Ascending aorta (tissue), 2 donors: ENCODE measurements at regions not wholly inside any gene's neighbourhood (a gene's known extent, or its start where the extent isn't known, plus 50 kb on each side); places are given as distances from the start of the nearest gene placed in this dataset.
"Not testable (repeated sequence)": the region's sequence is repeated elsewhere in the genome, so short reads cannot be mapped to it uniquely, and the experiment has no call there.

ENCODE experiments used
- DNase-seq, 2 donors: peaks; one replicate each; pipeline ENCODE4 v3.0.0-alpha.2; 2019; ENCODE audit warnings: low spot score in 2 of 2
- H3K27ac ChIP-seq, 2 donors: fragments of 200-600 bp; sonication (generic); one replicate each; pipeline ENCODE4 v1.5.1; 2016 to 2017; ENCODE audit warnings: mild to moderate bottlenecking in 1 of 2
- H3K27me3 ChIP-seq: fragments of 200-600 bp; sonication (generic); one replicate; pipeline ENCODE4 v1.5.1; 2017
- H3K36me3 ChIP-seq, 2 donors: fragments of 200-600 bp; sonication (generic); one replicate each; pipeline ENCODE4 v1.5.1; 2016
- H3K4me1 ChIP-seq, 2 donors: fragments of 200-600 bp; sonication (generic); one replicate each; pipeline ENCODE4 v1.5.1; 2016 to 2017; ENCODE audit warnings: mild to moderate bottlenecking in 1 of 2
- H3K4me3 ChIP-seq, 2 donors: fragments of 200-600 bp; sonication (generic); one replicate each; pipeline ENCODE4 v1.5.1; 2016 to 2017; ENCODE audit warnings: mild to moderate bottlenecking in 1 of 2
- H3K9me3 ChIP-seq, 2 donors: fragments of 200-600 bp; sonication (generic); one replicate each; pipeline ENCODE4 v1.5.1; 2016
- intact Hi-C: fragments of 100-400 bp; cut with DNase I; formaldehyde crosslinking; loops from one replicate; pipeline ENCODE4 v1.15.1; 2023
- TF ChIP-seq, protein P1 (sequence below), 3 experiments: fragments of 200-600 bp in 2 of 3; fragments of 450-650 bp in 1 of 3; sonication (generic) in 2 of 3; IDR thresholded peaks; one replicate each; pipeline ENCODE4 v1.5.1; 2016 to 2019; ENCODE audit warnings: antibody characterized with exemption in 3 of 3, mild to moderate bottlenecking in 1 of 3, moderate library complexity in 1 of 3

DNA sequence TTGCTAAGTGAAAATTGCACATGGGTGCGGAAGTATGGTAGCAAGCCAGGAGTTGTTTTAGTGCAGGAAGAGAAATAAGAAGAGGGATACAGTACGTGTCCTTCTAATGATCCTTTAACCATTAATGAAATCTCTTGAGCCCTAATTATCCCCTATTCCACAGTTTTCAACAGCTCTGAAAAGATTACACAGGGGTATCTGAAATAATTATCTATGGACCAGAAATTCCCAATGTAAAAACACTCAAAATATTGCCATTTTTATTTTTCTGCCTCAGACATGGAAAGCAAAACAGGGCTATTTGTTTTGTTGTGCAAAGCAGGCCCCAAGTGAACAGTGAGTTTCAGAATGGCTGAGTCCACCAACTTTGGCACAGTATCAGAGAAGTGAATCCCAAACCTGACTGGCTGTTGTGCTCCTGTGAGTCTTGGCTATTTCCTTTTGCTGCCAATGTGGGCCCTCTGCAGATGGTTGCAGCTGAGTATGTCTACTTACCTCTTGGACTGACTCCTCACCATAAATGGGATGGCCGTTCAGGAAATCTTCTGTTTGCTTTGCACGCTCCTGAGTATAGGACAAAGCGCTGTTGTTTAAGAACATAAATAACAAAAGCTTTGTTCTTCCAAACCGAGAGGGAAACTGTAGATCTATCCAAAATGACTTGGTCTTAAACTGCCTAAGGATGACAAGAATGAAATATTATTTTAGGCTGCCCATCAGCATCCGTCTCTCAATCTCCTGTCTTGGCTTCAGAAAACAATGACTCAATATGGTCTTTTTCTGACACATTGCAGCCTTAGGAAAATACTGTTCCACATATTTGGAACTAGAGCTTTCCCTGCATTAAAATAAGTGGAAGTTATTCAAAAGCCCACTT is 204.1 kb downstream of the DEPDC1B start:
- Histone ChIP-seq H3K27ac (peak overlapping the region; percentile 74 to 78), H3K9me3 (no peaks in the 10 kb centered on the region), H3K27me3 (no peaks in the 10 kb centered on the region), H3K36me3 (no peaks in the 10 kb centered on the region), H3K4me1 (peaks cover 0 to 22% of the 10 kb centered on the region in 2 donors), H3K4me3 (peak overlapping the region in 1 of 2 donors; percentile 37)
- intact Hi-C loops: loop anchor here (2.0 kb wide), 1 partner anchor 27 kb away; no protein-coding TSS in a partner anchor
- TF ChIP-seq, protein P1, sequence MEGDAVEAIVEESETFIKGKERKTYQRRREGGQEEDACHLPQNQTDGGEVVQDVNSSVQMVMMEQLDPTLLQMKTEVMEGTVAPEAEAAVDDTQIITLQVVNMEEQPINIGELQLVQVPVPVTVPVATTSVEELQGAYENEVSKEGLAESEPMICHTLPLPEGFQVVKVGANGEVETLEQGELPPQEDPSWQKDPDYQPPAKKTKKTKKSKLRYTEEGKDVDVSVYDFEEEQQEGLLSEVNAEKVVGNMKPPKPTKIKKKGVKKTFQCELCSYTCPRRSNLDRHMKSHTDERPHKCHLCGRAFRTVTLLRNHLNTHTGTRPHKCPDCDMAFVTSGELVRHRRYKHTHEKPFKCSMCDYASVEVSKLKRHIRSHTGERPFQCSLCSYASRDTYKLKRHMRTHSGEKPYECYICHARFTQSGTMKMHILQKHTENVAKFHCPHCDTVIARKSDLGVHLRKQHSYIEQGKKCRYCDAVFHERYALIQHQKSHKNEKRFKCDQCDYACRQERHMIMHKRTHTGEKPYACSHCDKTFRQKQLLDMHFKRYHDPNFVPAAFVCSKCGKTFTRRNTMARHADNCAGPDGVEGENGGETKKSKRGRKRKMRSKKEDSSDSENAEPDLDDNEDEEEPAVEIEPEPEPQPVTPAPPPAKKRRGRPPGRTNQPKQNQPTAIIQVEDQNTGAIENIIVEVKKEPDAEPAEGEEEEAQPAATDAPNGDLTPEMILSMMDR (IDR thresholded peaks at IDR 0.05): no peak
- no peak for DNase-seq

DNA sequence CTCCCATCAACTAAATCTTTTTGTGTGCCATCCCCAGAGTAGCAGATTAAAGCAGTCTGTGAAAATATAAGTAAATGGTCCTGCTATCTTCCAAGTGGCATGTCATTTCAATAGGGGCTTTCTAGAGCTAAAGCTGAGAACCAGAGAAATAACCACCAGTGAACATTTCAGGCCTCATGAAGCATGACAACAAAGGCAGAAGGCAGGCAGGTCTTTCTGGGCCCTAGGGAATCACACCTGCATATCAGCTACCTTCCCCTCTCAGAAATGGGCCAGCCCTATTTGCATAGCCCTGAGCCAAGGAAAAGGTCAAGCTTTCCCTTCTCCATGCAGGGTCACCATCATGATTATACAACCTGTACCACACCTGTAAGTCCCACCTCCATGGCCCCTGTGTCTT is 205.3 kb downstream of the DEPDC1B start:
- H3K4me1 ChIP-seq: peaks cover 0 to 22% of the 10 kb centered on the region in 2 donors
- no peaks in the 10 kb centered on the region for H3K36me3 ChIP-seq
- H3K9me3 ChIP-seq: no peaks in the 10 kb centered on the region
- H3K27ac ChIP-seq: peak overlapping the region; percentile 74 to 78
- H3K27me3 ChIP-seq: no peaks in the 10 kb centered on the region
- peak overlapping the region in 1 of 2 donors; percentile 37 for H3K4me3 ChIP-seq
- TF ChIP-seq, protein P1 (IDR thresholded peaks at IDR 0.05): no peak
- DNase-seq: no peak
- intact Hi-C loops: no loop called here

DNA sequence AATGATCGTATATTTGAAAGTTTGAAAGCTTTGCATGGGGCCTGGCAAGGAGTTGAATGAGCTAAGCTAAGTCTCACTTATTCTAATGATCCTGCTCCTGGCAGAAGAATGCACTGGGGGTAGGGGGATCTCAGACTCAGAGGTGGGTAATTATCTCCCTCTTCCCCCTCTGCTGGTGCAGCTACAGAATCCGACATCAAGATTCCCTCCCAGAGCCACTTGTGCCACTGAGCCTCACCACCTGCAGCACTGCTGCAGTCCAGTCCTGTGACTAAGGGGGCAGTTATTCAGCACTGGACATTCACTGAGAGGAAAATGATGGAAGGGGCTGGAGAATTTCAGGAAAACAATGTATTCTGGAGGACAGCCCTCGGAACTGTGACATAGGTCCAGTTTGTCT is 205.8 kb downstream of the DEPDC1B start:
- Histone ChIP-seq H3K36me3 (no peaks in the 10 kb centered on the region), H3K4me3 (peak overlapping the region in 1 of 2 donors; percentile 37), H3K27me3 (no peaks in the 10 kb centered on the region), H3K27ac (peak overlapping the region; percentile 74 to 78), H3K9me3 (no peaks in the 10 kb centered on the region), H3K4me1 (peaks cover 0 to 22% of the 10 kb centered on the region in 2 donors)
- DNase-seq: no peak
- TF ChIP-seq, protein P1 (IDR thresholded peaks at IDR 0.05): no peak
- intact Hi-C loops: no loop called here

DNA sequence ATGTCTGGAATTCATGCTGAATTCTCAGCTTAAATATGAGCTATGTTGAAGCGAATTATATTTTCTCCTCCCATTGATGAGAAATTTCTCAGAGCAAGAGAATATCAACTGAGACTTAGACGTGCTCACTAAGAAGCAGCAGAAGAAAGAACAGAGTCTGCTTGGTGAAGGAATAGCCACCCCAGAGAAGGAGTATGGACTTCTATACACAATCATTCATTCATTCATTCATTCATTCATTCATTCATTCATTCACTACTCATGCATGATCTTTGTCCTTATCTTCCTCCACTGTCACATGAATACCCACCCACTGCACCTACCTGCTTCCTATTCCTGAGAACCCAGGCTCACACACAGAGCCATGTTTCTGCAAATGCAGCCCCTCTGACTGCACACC is 206.6 kb downstream of the DEPDC1B start:
- H3K4me3 ChIP-seq: no peak overlapping the region
- intact Hi-C loops: no loop called here
- H3K9me3 ChIP-seq: no peaks in the 10 kb centered on the region
- TF ChIP-seq, protein P1 (IDR thresholded peaks at IDR 0.05): no peak
- DNase-seq: no peak
- no peaks in the 10 kb centered on the region for H3K36me3 ChIP-seq
- no peaks in the 10 kb centered on the region for H3K27me3 ChIP-seq
- H3K27ac ChIP-seq: peak overlapping the region; percentile 74 to 78
- peaks cover 0 to 22% of the 10 kb centered on the region in 2 donors for H3K4me1 ChIP-seq

DNA sequence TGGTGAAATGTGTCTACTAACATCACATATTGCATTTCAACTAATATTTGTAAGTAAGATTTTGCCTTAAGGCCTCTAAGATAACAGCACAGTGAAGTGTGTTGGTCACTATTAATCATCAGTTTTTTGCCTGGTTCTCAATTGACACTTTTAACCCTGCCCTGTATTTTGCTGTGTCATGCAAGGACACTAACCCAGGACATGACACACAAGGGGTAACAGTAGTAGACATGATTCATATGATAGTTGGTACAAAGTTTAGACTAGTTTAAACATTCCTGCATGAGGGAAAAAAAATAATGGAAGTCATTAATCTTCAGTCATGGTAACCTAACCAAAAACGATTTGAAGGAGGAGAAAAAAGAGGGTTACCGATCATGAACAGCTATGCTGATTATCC is 207.0 kb downstream of the DEPDC1B start:
- Histone ChIP-seq H3K27me3 (no peaks in the 10 kb centered on the region), H3K36me3 (no peaks in the 10 kb centered on the region), H3K4me1 (peaks cover 0 to 22% of the 10 kb centered on the region in 2 donors), H3K9me3 (no peaks in the 10 kb centered on the region), H3K4me3 (no peak overlapping the region), H3K27ac (peak overlapping the region; percentile 74 to 78)
- intact Hi-C loops: no loop called here
- TF ChIP-seq, protein P1 (IDR thresholded peaks at IDR 0.05): no peak
- DNase-seq: no peak

DNA sequence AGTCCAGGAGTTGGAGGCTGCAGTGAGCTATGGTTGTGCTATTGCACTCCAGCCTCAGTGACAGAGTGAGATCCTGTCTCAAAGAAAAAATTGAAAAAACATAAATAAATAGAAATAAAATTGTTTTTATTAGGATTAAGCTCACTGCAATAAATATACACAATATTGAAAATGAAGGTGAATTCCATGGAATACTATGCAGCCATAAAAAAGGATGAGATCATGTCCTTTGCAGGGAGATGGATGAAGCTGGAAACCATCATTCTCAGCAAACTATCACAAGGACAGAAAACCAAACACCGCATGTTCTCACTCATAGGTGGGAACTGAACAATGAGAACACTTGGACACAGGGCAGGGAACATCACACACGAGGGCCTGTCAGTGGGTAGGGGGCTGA is 207.6 kb downstream of the DEPDC1B start:
- H3K36me3 ChIP-seq, H3K27me3 ChIP-seq, intact Hi-C loops, H3K9me3 ChIP-seq, H3K4me3 ChIP-seq, DNase-seq: not testable (repeated sequence)
- H3K4me1 ChIP-seq: peaks cover 0 to 22% of the 10 kb centered on the region in 2 donors
- H3K27ac ChIP-seq: peak overlapping the region in 1 of 2 donors; percentile 30
